ENCODE measurements at regions not wholly inside any gene's neighbourhood (a gene's known extent, or its start where the extent isn't known, plus 50 kb on each side); places are given as distances from the start of the nearest gene placed in this dataset.

GRCh38 chr3:163543662-163544061 is 1534.6 kb downstream of the SI start:
- ATAC-seq: no peak
- H3K4me1 ChIP-seq (ENCODE audit: low read depth): no peaks in the 10 kb centered on the region
- no peaks in the 10 kb centered on the region for H3K36me3 ChIP-seq (ENCODE audit: low read depth)
- no peaks in the 10 kb centered on the region for H3K9me3 ChIP-seq
- intact Hi-C loops (cut with DNase I, micrococcal nuclease): no loop called here
- no peak for TF ChIP-seq CTCF (IDR thresholded peaks at IDR 0.05)
- DNase-seq: no peak
- no peak overlapping the region for H3K4me3 ChIP-seq

GRCh38 chr3:163541629-163542028 is 1536.7 kb downstream of the SI start:
- intact Hi-C loops (cut with DNase I, micrococcal nuclease): no loop called here
- ATAC-seq: no peak

GRCh38 chr3:163538387-163538786 is 1539.9 kb downstream of the SI start:
- no peak for ATAC-seq
- H3K4me3 ChIP-seq: no peak overlapping the region
- TF ChIP-seq CTCF (IDR thresholded peaks at IDR 0.05): no peak
- H3K9me3 ChIP-seq: no peaks in the 10 kb centered on the region
- DNase-seq: no peak
- intact Hi-C loops (cut with DNase I, micrococcal nuclease): no loop called here
- H3K4me1 ChIP-seq (ENCODE audit: low read depth): no peaks in the 10 kb centered on the region
- H3K36me3 ChIP-seq (ENCODE audit: low read depth): no peaks in the 10 kb centered on the region

More at GRCh38 chr3:163541629-163542028, 1536.7 kb downstream of the SI start:
- Histone ChIP-seq H3K9me3 (no peaks in the 10 kb centered on the region), H3K36me3 (ENCODE audit: low read depth) (no peaks in the 10 kb centered on the region), H3K4me3 (no peak overlapping the region), H3K4me1 (ENCODE audit: low read depth) (no peaks in the 10 kb centered on the region)
- DNase-seq: no peak
- no peak for TF ChIP-seq CTCF (IDR thresholded peaks at IDR 0.05)

GRCh38 chr3:163533381-163533780 is 1544.9 kb downstream of the SI start:
- no peaks in the 10 kb centered on the region for H3K9me3 ChIP-seq
- H3K36me3 ChIP-seq (ENCODE audit: low read depth): no peaks in the 10 kb centered on the region
- no peak for ATAC-seq
- TF ChIP-seq CTCF (IDR thresholded peaks at IDR 0.05): no peak
- no peak for DNase-seq
- no peaks in the 10 kb centered on the region for H3K4me1 ChIP-seq (ENCODE audit: low read depth)
- intact Hi-C loops (cut with DNase I, micrococcal nuclease): no loop called here
- H3K4me3 ChIP-seq: no peak overlapping the region

- ATAC-seq (no peak), DNase-seq (no peak)
- no peaks in the 10 kb centered on the region for H3K36me3 ChIP-seq (ENCODE audit: low read depth)
- no peaks in the 10 kb centered on the region for H3K4me1 ChIP-seq (ENCODE audit: low read depth)
- no peak overlapping the region for H3K4me3 ChIP-seq
- no peak for TF ChIP-seq CTCF (IDR thresholded peaks at IDR 0.05)
- intact Hi-C loops (cut with DNase I, micrococcal nuclease): no loop called here
- H3K9me3 ChIP-seq: no peaks in the 10 kb centered on the region
These were observed 1554.9 kb downstream of the SI start for GRCh38 chr3:163523375-163523774.

- Histone ChIP-seq H3K4me3 (no peak overlapping the region), H3K4me1 (ENCODE audit: low read depth) (no peaks in the 10 kb centered on the region), H3K9me3 (no peaks in the 10 kb centered on the region), H3K36me3 (ENCODE audit: low read depth) (no peaks in the 10 kb centered on the region)
- ATAC-seq (no peak), DNase-seq (no peak)
- TF ChIP-seq CTCF (IDR thresholded peaks at IDR 0.05): no peak
- intact Hi-C loops (cut with DNase I, micrococcal nuclease): no loop called here
These were observed 1557.0 kb downstream of the SI start for GRCh38 chr3:163521261-163521660.
